Endothelial cell of umbilical vein (primary cell): ENCODE measurements at regions not wholly inside any gene's neighbourhood (a gene's known extent, or its start where the extent isn't known, plus 50 kb on each side); places are given as distances from the start of the nearest gene placed in this dataset.

Experiments
- BruUV-seq: library from RNA; stranded (reverse); fragments of 400-500 nt; replicated peaks from 2 replicates; lab custom pipeline; 2021; lab: Mats Ljungman, UMichigan
- CTCF ChIA-PET: fragments of 300-600, 350-600 bp; sonication (Branson Sonifier 250); formaldehyde crosslinking; loops from one replicate; lab custom pipeline; 2021; ENCODE audit warnings: antibody characterized with exemption, inconsistent platforms; lab: Charles Lee
- POLR2A ChIA-PET: fragments of 300-600, 350-600 bp; sonication (Branson Sonifier 250); formaldehyde crosslinking; loops from one replicate; lab custom pipeline; 2021; ENCODE audit warnings: antibody characterized with exemption, inconsistent platforms; lab: Charles Lee
- DNase-seq: peaks from one replicate; pipeline ENCODE4 v3.0.0-alpha.2; 2011; ENCODE audit warnings: low read depth, low spot score
- FAIRE-seq: peaks from 2 replicates; lab custom pipeline; 2011; peaks lifted over from hg19 to GRCh38; lab: Jason Lieb, UNC
- H2AFZ ChIP-seq: 2 replicates; pipeline ENCODE4 v1.6.0; 2012; ENCODE audit warnings: low read depth, low read length, control low read depth, inconsistent platforms
- H3K27ac ChIP-seq: 2 replicates; pipeline ENCODE4 v1.5.1; 2011; ENCODE audit warnings: low read depth, mild to moderate bottlenecking, control low read depth, low read length, moderate library complexity; ENCODE audit not compliant: insufficient read depth
- H3K27me3 ChIP-seq, 2 experiments: 2 replicates each; pipeline versions ENCODE4 v1.6.0 to v1.6.1; 2011; ENCODE audit warnings: low read length in 2 of 2, mixed read lengths in 1 of 2; ENCODE audit not compliant: control insufficient read depth in 2 of 2, insufficient read depth in 2 of 2
- H3K36me3 ChIP-seq, 2 experiments: 2 replicates in 1 of 2; 3 replicates in 1 of 2; pipeline ENCODE4 v1.5.1; 2011; ENCODE audit warnings: low read length in 2 of 2, mild to moderate bottlenecking in 1 of 2, moderate library complexity in 1 of 2; ENCODE audit not compliant: control insufficient read depth in 2 of 2, insufficient read depth in 2 of 2; ENCODE audit errors: extremely low read depth in 1 of 2
- H3K4me1 ChIP-seq: 3 replicates; pipeline ENCODE4 v1.5.1; 2011; ENCODE audit warnings: mild to moderate bottlenecking, low read length; ENCODE audit not compliant: control insufficient read depth, insufficient read depth; ENCODE audit errors: extremely low read depth
- H3K4me2 ChIP-seq: 2 replicates; pipeline ENCODE4 v1.6.1; 2011; ENCODE audit warnings: low read length, control low read depth, mixed read lengths; ENCODE audit not compliant: insufficient read depth
- H3K4me3 ChIP-seq, 3 experiments: fragments of 200-600 bp in 1 of 3; sonication (generic), shearing (Covaris generic) in 1 of 3; replicated peaks in 1 of 3; 2 replicates each; pipeline ENCODE4 v1.5.1; 2011 to 2016; ENCODE audit warnings: control low read depth in 3 of 3, low read length in 3 of 3, mild to moderate bottlenecking in 2 of 3, inconsistent platforms in 1 of 3, low read depth in 1 of 3, moderate library complexity in 1 of 3; ENCODE audit not compliant: insufficient read depth in 1 of 3
- H3K79me2 ChIP-seq: 2 replicates; pipeline ENCODE4 v1.6.0; 2012; ENCODE audit warnings: low read length, inconsistent platforms; ENCODE audit not compliant: control insufficient read depth, insufficient read depth
- H3K9ac ChIP-seq: replicated peaks from 2 replicates; pipeline ENCODE3; 2011; ENCODE audit warnings: low read length, control low read depth; ENCODE audit not compliant: insufficient read depth; ENCODE audit errors: extremely low read depth
- H3K9me1 ChIP-seq: replicated peaks from 3 replicates; pipeline ENCODE4 v1.6.0; 2011; ENCODE audit warnings: mild to moderate bottlenecking, low read length; ENCODE audit not compliant: control insufficient read depth, insufficient read depth; ENCODE audit errors: extremely low read depth
- H3K9me3 ChIP-seq: replicated peaks from 2 replicates; pipeline ENCODE4 v1.5.1; 2012; ENCODE audit warnings: low read length, inconsistent platforms; ENCODE audit not compliant: control insufficient read depth, insufficient read depth
- H4K20me1 ChIP-seq: replicated peaks from 2 replicates; pipeline ENCODE3; 2011; ENCODE audit warnings: mild to moderate bottlenecking, low read length; ENCODE audit not compliant: control insufficient read depth, insufficient read depth; ENCODE audit errors: extremely low read depth
- EZH2 ChIP-seq: IDR thresholded peaks from 2 replicates; pipeline ENCODE4 v1.6.1; 2012; ENCODE audit warnings: borderline replicate concordance, low read depth, mild to moderate bottlenecking, moderate library complexity, low read length, inconsistent platforms; ENCODE audit not compliant: severe bottlenecking
- FOS ChIP-seq: IDR thresholded peaks from 2 replicates; pipeline ENCODE4 v1.6.1; 2011; ENCODE audit warnings: mild to moderate bottlenecking, low read length, moderate library complexity, borderline replicate concordance; ENCODE audit not compliant: insufficient read depth
- GATA2 ChIP-seq: IDR thresholded peaks from 2 replicates; pipeline ENCODE4 v1.7.0; 2011; ENCODE audit warnings: low read depth, mild to moderate bottlenecking, moderate library complexity, mixed read lengths, low read length; ENCODE audit not compliant: insufficient read length, insufficient read depth
- JUN ChIP-seq: IDR thresholded peaks from 2 replicates; pipeline ENCODE4 v1.6.1; 2011; ENCODE audit warnings: borderline replicate concordance, low read depth; ENCODE audit not compliant: insufficient read length, insufficient read depth
- MAX ChIP-seq: IDR thresholded peaks from 2 replicates; pipeline ENCODE4 v1.6.1; 2011; ENCODE audit not compliant: insufficient read depth, insufficient read length
- MYC ChIP-seq: IDR thresholded peaks from one replicate; pipeline ENCODE4 v1.6.1; 2011; ENCODE audit warnings: mild to moderate bottlenecking, low read depth, low read length
- POLR2A ChIP-seq: IDR thresholded peaks from 2 replicates; pipeline ENCODE4 v1.6.1; 2012; ENCODE audit warnings: low read depth, mild to moderate bottlenecking, control low read depth, low read length
- POLR2AphosphoS5 ChIP-seq: IDR thresholded peaks from 2 replicates; pipeline ENCODE4 v1.6.1; 2012; ENCODE audit warnings: low read depth, mild to moderate bottlenecking, control low read depth, low read length, moderate library complexity; ENCODE audit not compliant: insufficient read depth
- dilution Hi-C: fragments of 300-500 bp; cut with MboI; formaldehyde crosslinking; loops from one replicate; pipeline ENCODE4 v1.15.0; 2019; ENCODE audit warnings: low sequenced_read_pairs; ENCODE audit not compliant: extremely low pct_ligation_motif_present
- intact Hi-C: fragments of 100-400 bp; cut with micrococcal nuclease; formaldehyde crosslinking; loops from one replicate; pipeline ENCODE4 v1.10.0; 2022
- TF ChIP-seq, protein P1 (sequence below), 2 donors: IDR thresholded peaks; 1 replicate in 1 of 2; 2 replicates in 1 of 2; pipeline ENCODE4 v1.5.1; 2011; ENCODE audit warnings: low read length in 2 of 2, mild to moderate bottlenecking in 2 of 2, moderate library complexity in 2 of 2, control low read depth in 1 of 2, inconsistent platforms in 1 of 2, low read depth in 1 of 2; ENCODE audit not compliant: insufficient read depth in 1 of 2; ENCODE audit errors: extremely low read depth in 1 of 2

DNA sequence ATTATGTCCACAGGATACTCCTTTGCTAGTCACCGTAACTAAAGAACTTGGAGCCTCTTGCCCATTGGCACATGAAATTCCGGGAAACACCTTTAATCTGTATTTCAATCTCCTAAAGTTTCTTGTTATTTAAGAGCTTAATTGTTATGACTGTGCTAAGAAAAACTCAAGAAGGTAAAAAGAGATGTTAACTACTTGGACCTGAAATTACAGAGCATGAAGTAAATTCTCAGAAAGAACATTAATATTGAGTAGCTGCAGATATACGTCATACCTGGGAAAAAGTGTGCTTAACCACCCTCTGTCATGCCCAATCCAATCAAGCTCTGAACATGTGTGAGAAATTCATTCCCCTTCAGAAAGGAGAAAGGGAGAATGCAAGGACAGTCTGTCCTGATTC is 394.9 kb upstream of the PTGER4 start:
- ChIA-PET CTCF (no interaction called here), POLR2A (no interaction called here)
- intact Hi-C loops, result no loop called here

More for the DNA sequence above, 394.9 kb upstream of the PTGER4 start:
- DNase-seq (no peak), FAIRE-seq (no peak)
- Histone ChIP-seq H3K4me1 (no peaks in the 10 kb centered on the region), H3K9ac (no peak overlapping the region), H3K4me2 (no peak overlapping the region), H3K79me2 (no peaks in the 10 kb centered on the region), H3K9me1 (no peaks in the 10 kb centered on the region), H2AFZ (no peak overlapping the region), H3K36me3 (no peaks in the 10 kb centered on the region), H4K20me1 (no peaks in the 10 kb centered on the region), H3K27ac (no peak overlapping the region), H3K9me3 (no peaks in the 10 kb centered on the region), H3K4me3 (no peak overlapping the region), H3K27me3 (no peaks in the 10 kb centered on the region)
- dilution Hi-C loops, result no loop called here
- BruUV-seq, result no TSS peak
- TF ChIP-seq FOS (no peak), JUN (no peak), GATA2 (no peak), MAX (no peak), POLR2AphosphoS5 (no peak), POLR2A (no peak), EZH2 (no peak), MYC (no peak)
- TF ChIP-seq, protein P1, sequence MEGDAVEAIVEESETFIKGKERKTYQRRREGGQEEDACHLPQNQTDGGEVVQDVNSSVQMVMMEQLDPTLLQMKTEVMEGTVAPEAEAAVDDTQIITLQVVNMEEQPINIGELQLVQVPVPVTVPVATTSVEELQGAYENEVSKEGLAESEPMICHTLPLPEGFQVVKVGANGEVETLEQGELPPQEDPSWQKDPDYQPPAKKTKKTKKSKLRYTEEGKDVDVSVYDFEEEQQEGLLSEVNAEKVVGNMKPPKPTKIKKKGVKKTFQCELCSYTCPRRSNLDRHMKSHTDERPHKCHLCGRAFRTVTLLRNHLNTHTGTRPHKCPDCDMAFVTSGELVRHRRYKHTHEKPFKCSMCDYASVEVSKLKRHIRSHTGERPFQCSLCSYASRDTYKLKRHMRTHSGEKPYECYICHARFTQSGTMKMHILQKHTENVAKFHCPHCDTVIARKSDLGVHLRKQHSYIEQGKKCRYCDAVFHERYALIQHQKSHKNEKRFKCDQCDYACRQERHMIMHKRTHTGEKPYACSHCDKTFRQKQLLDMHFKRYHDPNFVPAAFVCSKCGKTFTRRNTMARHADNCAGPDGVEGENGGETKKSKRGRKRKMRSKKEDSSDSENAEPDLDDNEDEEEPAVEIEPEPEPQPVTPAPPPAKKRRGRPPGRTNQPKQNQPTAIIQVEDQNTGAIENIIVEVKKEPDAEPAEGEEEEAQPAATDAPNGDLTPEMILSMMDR (IDR thresholded peaks at IDR 0.05; ENCODE audit: extremely low read depth in 1 of 2, insufficient read depth in 1 of 2, low read depth in 1 of 2, low read length in 2 of 2), result no peak
